Hepatocyte (in vitro differentiated cells): ENCODE measurements at regions not wholly inside any gene's neighbourhood (a gene's known extent, or its start where the extent isn't known, plus 50 kb on each side); places are given as distances from the start of the nearest gene placed in this dataset.

Experiments used
- CTCF ChIP-seq: fragments of 200-600 bp; sonication (generic); IDR thresholded peaks from 2 replicates; pipeline ENCODE4 v1.5.1; 2016; ENCODE audit warnings: antibody characterized with exemption, mild to moderate bottlenecking; ENCODE audit not compliant: poor library complexity
- EZH2phosphoT487 ChIP-seq: fragments of 200-600 bp; sonication (generic); IDR thresholded peaks from one replicate; pipeline ENCODE4 v1.6.1; 2018; ENCODE audit warnings: antibody characterized with exemption, mild to moderate bottlenecking, low read depth, moderate library complexity; ENCODE audit not compliant: unreplicated experiment, severe bottlenecking

GRCh38 chr12:84554199-84554723 lies 358.3 kb downstream of the SLC6A15 start:
- no peak for TF ChIP-seq CTCF
- TF ChIP-seq EZH2phosphoT487, result no peak
